ENCODE measurements at regions not wholly inside any gene's neighbourhood (a gene's known extent, or its start where the extent isn't known, plus 50 kb on each side); places are given as distances from the start of the nearest gene placed in this dataset.

DNA sequence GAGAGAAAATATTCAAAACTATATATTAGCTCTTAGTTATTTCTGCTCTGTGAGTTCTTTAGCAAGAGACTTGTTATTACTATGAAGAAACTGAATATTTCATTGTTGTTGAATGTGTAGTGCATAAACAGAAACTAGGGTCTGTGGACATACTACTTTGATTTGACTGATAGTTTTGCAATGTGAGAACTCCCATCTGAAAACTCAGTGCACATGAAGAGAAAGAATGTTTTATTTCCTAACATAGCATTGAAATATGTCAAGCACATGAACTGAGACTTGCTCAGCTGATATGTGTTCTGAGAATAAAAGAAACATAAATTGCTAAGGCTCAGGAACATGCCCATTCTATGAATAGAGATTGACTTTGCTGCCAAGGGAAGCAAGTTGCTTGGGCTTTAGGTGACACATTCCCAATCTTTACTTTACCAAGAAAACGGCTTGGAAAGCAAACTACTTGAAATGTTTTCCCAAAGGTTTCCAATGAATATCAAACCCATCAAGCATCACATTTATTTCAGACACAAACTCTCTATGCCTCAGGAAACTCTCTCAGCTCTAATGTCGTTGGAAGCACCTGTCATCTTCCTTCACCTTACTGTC is 290.4 kb downstream of the SLC16A7 start:
- TF ChIP-seq ZNF776 (tag by site-specific recombination; IDR thresholded peaks at IDR 0.05; ENCODE audit: borderline replicate concordance) (no peak), ZNF239 (tag by site-specific recombination; IDR thresholded peaks at IDR 0.05) (no peak), ZNF214 (tag by site-specific recombination; IDR thresholded peaks at IDR 0.05; ENCODE audit: borderline replicate concordance) (no peak)

Data from HEK293 (cell line).